CD4-positive, CD25-positive, alpha-beta regulatory T cell (primary cell): ENCODE measurements at regions not wholly inside any gene's neighbourhood (a gene's known extent, or its start where the extent isn't known, plus 50 kb on each side); places are given as distances from the start of the nearest gene placed in this dataset.

ENCODE experiments used
- ATAC-seq, 2 donors: fragments of 150-1000 bp; cut with Tn5 transposase; one replicate each; pipeline ENCODE4 v1.10.0; 2021; ENCODE audit warnings: low read depth in 2 of 2, moderate number of reproducible peaks in 2 of 2, moderate library complexity in 1 of 2
- DNase-seq, 3 donors: peaks; one replicate each; pipeline versions ENCODE4 v3.0.0 to v3.0.0-alpha.2; 2012 to 2022; ENCODE audit warnings: mixed read lengths in 1 of 3
- H3K27ac ChIP-seq: one replicate; pipeline ENCODE4 v1.7.0; 2013; ENCODE audit warnings: mild to moderate bottlenecking, low read length; ENCODE audit not compliant: insufficient read depth, poor library complexity, severe bottlenecking
- H3K27me3 ChIP-seq: one replicate; pipeline ENCODE4 v1.7.0; 2013; ENCODE audit warnings: low read length; ENCODE audit not compliant: control insufficient read depth, insufficient read depth
- H3K36me3 ChIP-seq: one replicate; pipeline ENCODE4 v1.7.0; 2013; ENCODE audit warnings: mild to moderate bottlenecking, low read length, moderate library complexity; ENCODE audit not compliant: control insufficient read depth, insufficient read depth
- H3K4me1 ChIP-seq: 2 replicates; pipeline ENCODE4 v1.7.0; 2013; ENCODE audit warnings: mild to moderate bottlenecking, low read length; ENCODE audit not compliant: insufficient read depth, control insufficient read depth, poor library complexity, severe bottlenecking
- H3K4me3 ChIP-seq: one replicate; pipeline ENCODE4 v1.7.0; 2013; ENCODE audit warnings: low read depth, mild to moderate bottlenecking, low read length, moderate library complexity
- H3K9me3 ChIP-seq, 2 experiments: 1 replicate in 1 of 2; 2 replicates in 1 of 2; pipeline ENCODE4 v1.7.0; 2013; ENCODE audit warnings: low read length in 2 of 2, mild to moderate bottlenecking in 1 of 2, moderate library complexity in 1 of 2; ENCODE audit not compliant: control insufficient read depth in 2 of 2
- H3K27ac Mint-ChIP-seq, 3 donors: one replicate each; pipeline ENCODE4 v1.8.0; 2020 to 2022; ENCODE audit warnings: mild to moderate bottlenecking in 3 of 3, mixed read lengths in 3 of 3, moderate library complexity in 2 of 3
- H3K27me3 Mint-ChIP-seq: one replicate; pipeline ENCODE4 v1.8.0; 2022; ENCODE audit warnings: mild to moderate bottlenecking, mixed read lengths
- H3K36me3 Mint-ChIP-seq: one replicate; pipeline ENCODE4 v1.8.0; 2020; ENCODE audit warnings: mixed read lengths
- H3K4me1 Mint-ChIP-seq, 4 donors: one replicate each; pipeline ENCODE4 v1.8.0; 2020 to 2022; ENCODE audit warnings: mixed read lengths in 4 of 4, mild to moderate bottlenecking in 1 of 4
- H3K4me3 Mint-ChIP-seq, 4 donors: one replicate each; pipeline ENCODE4 v1.8.0; 2020 to 2022; ENCODE audit warnings: mild to moderate bottlenecking in 4 of 4, mixed read lengths in 4 of 4, moderate library complexity in 3 of 4
- H3K9me3 Mint-ChIP-seq, 7 donors: one replicate each; pipeline ENCODE4 v1.8.0; 2020 to 2022; ENCODE audit warnings: mixed read lengths in 7 of 7, mild to moderate bottlenecking in 3 of 7, moderate library complexity in 2 of 7

DNA sequence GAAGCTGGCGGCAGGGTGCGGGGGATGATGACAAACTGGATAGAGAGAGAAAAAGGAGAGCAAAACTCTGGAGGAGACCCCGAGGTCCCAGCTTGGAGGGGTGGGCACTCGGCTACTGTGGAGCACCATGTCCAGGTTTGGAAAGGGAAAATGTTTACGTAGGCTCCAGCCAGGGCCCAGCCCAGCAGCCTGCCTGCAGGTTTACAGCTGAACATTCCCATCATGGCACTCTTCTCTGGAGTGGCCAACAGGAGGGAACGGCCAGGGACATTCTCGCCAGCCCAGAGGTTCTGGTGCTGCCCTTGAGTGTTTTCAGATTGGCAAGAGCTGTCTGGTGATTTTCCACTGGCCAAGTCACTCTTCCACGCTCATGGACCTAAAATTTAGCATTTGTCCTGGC, 262.9 kb upstream of the TCF4 start:
- no peak overlapping the region for H3K4me3 ChIP-seq
- no peaks in the 10 kb centered on the region for H3K4me1 Mint-ChIP-seq
- no peaks in the 10 kb centered on the region for H3K27me3 Mint-ChIP-seq
- H3K4me1 ChIP-seq, result no peaks in the 10 kb centered on the region
- H3K9me3 ChIP-seq, result no peaks in the 10 kb centered on the region
- H3K36me3 Mint-ChIP-seq, result no peaks in the 10 kb centered on the region
- H3K27ac Mint-ChIP-seq, result no peak overlapping the region
- DNase-seq (no peak), ATAC-seq (no peak)
- H3K27me3 ChIP-seq, result no peaks in the 10 kb centered on the region
- no peaks in the 10 kb centered on the region for H3K36me3 ChIP-seq
- no peak overlapping the region for H3K4me3 Mint-ChIP-seq
- H3K27ac ChIP-seq, result no peak overlapping the region
- peaks cover 0 to 17% (median 5%) of the 10 kb centered on the region in 7 donors for H3K9me3 Mint-ChIP-seq

DNA sequence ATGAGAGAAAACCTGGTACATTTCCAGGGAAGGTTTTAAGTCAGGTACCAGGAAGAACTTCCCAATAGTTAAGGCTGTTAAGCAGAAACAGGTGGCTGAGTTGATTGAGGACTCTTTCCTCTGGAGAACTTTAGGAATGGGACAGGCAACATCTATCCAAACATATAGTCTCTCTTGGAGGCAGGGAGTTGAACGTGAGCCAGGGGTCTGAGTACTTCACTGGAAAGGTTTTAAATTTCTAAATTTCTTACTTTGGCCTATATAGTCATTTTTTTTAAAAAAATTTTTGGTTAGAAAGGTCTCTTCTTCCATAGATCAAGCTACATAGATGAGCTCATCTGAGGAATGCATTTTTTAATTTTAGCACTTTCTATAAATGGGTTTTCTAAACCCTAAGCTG, 261.4 kb upstream of the TCF4 start:
- ATAC-seq (no peak), DNase-seq (no peak)
- Mint-ChIP-seq H3K4me1 (no peaks in the 10 kb centered on the region), H3K9me3 (peaks cover 0 to 9% (median 2%) of the 10 kb centered on the region in 7 donors), H3K27me3 (no peaks in the 10 kb centered on the region), H3K36me3 (no peaks in the 10 kb centered on the region), H3K27ac (no peak overlapping the region), H3K4me3 (no peak overlapping the region)
- Histone ChIP-seq H3K9me3 (no peaks in the 10 kb centered on the region), H3K36me3 (no peaks in the 10 kb centered on the region), H3K4me3 (no peak overlapping the region), H3K4me1 (no peaks in the 10 kb centered on the region), H3K27ac (no peak overlapping the region), H3K27me3 (no peaks in the 10 kb centered on the region)

- H3K27ac Mint-ChIP-seq, result no peak overlapping the region
These were observed 260.0 kb upstream of the TCF4 start for GRCh38 chr18:55847960-55848359.

GRCh38 chr18:55845221-55845620, 257.2 kb upstream of the TCF4 start:
- no peak overlapping the region for H3K4me3 Mint-ChIP-seq
- H3K36me3 Mint-ChIP-seq, result no peaks in the 10 kb centered on the region
- Histone ChIP-seq H3K9me3 (no peaks in the 10 kb centered on the region), H3K36me3 (no peaks in the 10 kb centered on the region), H3K4me3 (no peak overlapping the region), H3K27me3 (no peaks in the 10 kb centered on the region), H3K27ac (no peak overlapping the region), H3K4me1 (no peaks in the 10 kb centered on the region)
- no peak overlapping the region for H3K27ac Mint-ChIP-seq
- no peaks in the 10 kb centered on the region for H3K4me1 Mint-ChIP-seq
- H3K9me3 Mint-ChIP-seq, result peaks cover 3 to 20% (median 6%) of the 10 kb centered on the region in 7 donors
- no peaks in the 10 kb centered on the region for H3K27me3 Mint-ChIP-seq
- ATAC-seq, result no peak
- no peak for DNase-seq

More at GRCh38 chr18:55847960-55848359, 260.0 kb upstream of the TCF4 start:
- ATAC-seq (no peak), DNase-seq (no peak)
- Histone ChIP-seq H3K4me3 (no peak overlapping the region), H3K27me3 (no peaks in the 10 kb centered on the region), H3K27ac (no peak overlapping the region), H3K4me1 (no peaks in the 10 kb centered on the region), H3K36me3 (no peaks in the 10 kb centered on the region), H3K9me3 (no peaks in the 10 kb centered on the region)
- H3K9me3 Mint-ChIP-seq, result peaks cover 0 to 9% (median 3%) of the 10 kb centered on the region in 7 donors
- H3K4me1 Mint-ChIP-seq, result no peaks in the 10 kb centered on the region
- H3K4me3 Mint-ChIP-seq, result no peak overlapping the region
- H3K27me3 Mint-ChIP-seq, result no peaks in the 10 kb centered on the region
- H3K36me3 Mint-ChIP-seq, result no peaks in the 10 kb centered on the region

- Mint-ChIP-seq H3K9me3 (peaks cover 1 to 22% (median 11%) of the 10 kb centered on the region in 7 donors), H3K27ac (no peak overlapping the region), H3K36me3 (no peaks in the 10 kb centered on the region), H3K4me1 (no peaks in the 10 kb centered on the region), H3K27me3 (no peaks in the 10 kb centered on the region), H3K4me3 (no peak overlapping the region)
- H3K4me3 ChIP-seq, result no peak overlapping the region
- no peaks in the 10 kb centered on the region for H3K4me1 ChIP-seq
- H3K9me3 ChIP-seq, result no peaks in the 10 kb centered on the region
- H3K27me3 ChIP-seq, result no peaks in the 10 kb centered on the region
- H3K36me3 ChIP-seq, result no peaks in the 10 kb centered on the region
- no peak for ATAC-seq
- no peak overlapping the region for H3K27ac ChIP-seq
- no peak for DNase-seq
These were observed 256.4 kb upstream of the TCF4 start for GRCh38 chr18:55844382-55844781.

DNA sequence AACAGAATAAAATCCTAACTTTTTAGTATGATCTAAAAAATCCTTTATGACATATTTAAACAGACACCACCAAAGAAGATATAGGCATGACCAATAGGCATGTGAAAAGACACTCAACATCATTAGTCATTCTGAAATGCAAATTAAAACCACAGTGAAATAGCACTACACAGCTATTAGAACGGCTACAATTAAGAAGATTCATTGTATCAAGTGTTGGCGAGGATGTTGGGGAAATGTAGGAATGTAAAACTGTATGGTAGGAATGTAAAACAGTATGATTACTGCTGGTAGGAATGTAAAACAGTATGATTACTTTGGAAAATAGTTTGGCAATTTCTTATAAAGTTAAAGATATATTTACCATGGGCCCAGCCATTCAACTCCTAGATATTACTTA, 253.3 kb upstream of the TCF4 start:
- no peak overlapping the region for H3K27ac ChIP-seq
- H3K9me3 ChIP-seq, result no peaks in the 10 kb centered on the region
- Mint-ChIP-seq H3K27me3 (no peaks in the 10 kb centered on the region), H3K9me3 (peaks cover 5 to 40% (median 16%) of the 10 kb centered on the region in 7 donors), H3K36me3 (no peaks in the 10 kb centered on the region), H3K4me1 (no peaks in the 10 kb centered on the region), H3K27ac (no peak overlapping the region), H3K4me3 (no peak overlapping the region)
- H3K4me3 ChIP-seq, result no peak overlapping the region
- H3K36me3 ChIP-seq, result no peaks in the 10 kb centered on the region
- H3K27me3 ChIP-seq, result no peaks in the 10 kb centered on the region
- no peaks in the 10 kb centered on the region for H3K4me1 ChIP-seq
- DNase-seq (no peak), ATAC-seq (no peak)

GRCh38 chr18:55840601-55841170, 252.7 kb upstream of the TCF4 start:
- H3K4me3 ChIP-seq, result no peak overlapping the region
- H3K36me3 Mint-ChIP-seq, result no peaks in the 10 kb centered on the region
- H3K4me1 ChIP-seq, result no peaks in the 10 kb centered on the region
- peaks cover 5 to 40% (median 16%) of the 10 kb centered on the region in 7 donors for H3K9me3 Mint-ChIP-seq
- DNase-seq, result no peak
- no peak overlapping the region for H3K27ac ChIP-seq
- H3K9me3 ChIP-seq, result no peaks in the 10 kb centered on the region
- no peaks in the 10 kb centered on the region for H3K4me1 Mint-ChIP-seq
- ATAC-seq, result no peak
- H3K27me3 ChIP-seq, result no peaks in the 10 kb centered on the region
- H3K4me3 Mint-ChIP-seq, result no peak overlapping the region
- no peaks in the 10 kb centered on the region for H3K36me3 ChIP-seq
- H3K27me3 Mint-ChIP-seq, result no peaks in the 10 kb centered on the region
- H3K27ac Mint-ChIP-seq, result no peak overlapping the region

- no peak overlapping the region for H3K4me3 ChIP-seq
- H3K36me3 Mint-ChIP-seq, result no peaks in the 10 kb centered on the region
- no peaks in the 10 kb centered on the region for H3K9me3 ChIP-seq
- H3K9me3 Mint-ChIP-seq, result peaks cover 5 to 43% (median 19%) of the 10 kb centered on the region in 7 donors
- no peak overlapping the region for H3K27ac ChIP-seq
- no peaks in the 10 kb centered on the region for H3K4me1 ChIP-seq
- ATAC-seq (no peak), DNase-seq (no peak)
- no peaks in the 10 kb centered on the region for H3K4me1 Mint-ChIP-seq
- no peaks in the 10 kb centered on the region for H3K27me3 Mint-ChIP-seq
- H3K27me3 ChIP-seq, result no peaks in the 10 kb centered on the region
- H3K27ac Mint-ChIP-seq, result no peak overlapping the region
- H3K36me3 ChIP-seq, result no peaks in the 10 kb centered on the region
- H3K4me3 Mint-ChIP-seq, result no peak overlapping the region
These were observed 251.4 kb upstream of the TCF4 start for GRCh38 chr18:55839343-55839742.
